ENCODE measurements at regions not wholly inside any gene's neighbourhood (a gene's known extent, or its start where the extent isn't known, plus 50 kb on each side); places are given as distances from the start of the nearest gene placed in this dataset.

- TF ChIP-seq, protein P1, sequence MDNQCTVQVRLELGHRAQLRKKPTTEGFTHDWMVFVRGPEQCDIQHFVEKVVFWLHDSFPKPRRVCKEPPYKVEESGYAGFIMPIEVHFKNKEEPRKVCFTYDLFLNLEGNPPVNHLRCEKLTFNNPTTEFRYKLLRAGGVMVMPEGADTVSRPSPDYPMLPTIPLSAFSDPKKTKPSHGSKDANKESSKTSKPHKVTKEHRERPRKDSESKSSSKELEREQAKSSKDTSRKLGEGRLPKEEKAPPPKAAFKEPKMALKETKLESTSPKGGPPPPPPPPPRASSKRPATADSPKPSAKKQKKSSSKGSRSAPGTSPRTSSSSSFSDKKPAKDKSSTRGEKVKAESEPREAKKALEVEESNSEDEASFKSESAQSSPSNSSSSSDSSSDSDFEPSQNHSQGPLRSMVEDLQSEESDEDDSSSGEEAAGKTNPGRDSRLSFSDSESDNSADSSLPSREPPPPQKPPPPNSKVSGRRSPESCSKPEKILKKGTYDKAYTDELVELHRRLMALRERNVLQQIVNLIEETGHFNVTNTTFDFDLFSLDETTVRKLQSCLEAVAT (IDR thresholded peaks at IDR 0.05) = no peak
- TF ChIP-seq POLR2AphosphoS5 (IDR thresholded peaks at IDR 0.05; ENCODE audit: control insufficient read depth, insufficient read depth, low read depth, low read length) = no peak
- TF ChIP-seq CEBPZ (IDR thresholded peaks at IDR 0.05; ENCODE audit: borderline replicate concordance, low read depth, low read length) = no peak
- no peak for TF ChIP-seq TAL1 (IDR thresholded peaks at IDR 0.05)
- TF ChIP-seq PHB2 (IDR thresholded peaks at IDR 0.05; ENCODE audit: low read depth) = no peak
Measured at GRCh38 chr14:79991866-79992265, 219.4 kb downstream of the DIO2 start (continued).

DNA sequence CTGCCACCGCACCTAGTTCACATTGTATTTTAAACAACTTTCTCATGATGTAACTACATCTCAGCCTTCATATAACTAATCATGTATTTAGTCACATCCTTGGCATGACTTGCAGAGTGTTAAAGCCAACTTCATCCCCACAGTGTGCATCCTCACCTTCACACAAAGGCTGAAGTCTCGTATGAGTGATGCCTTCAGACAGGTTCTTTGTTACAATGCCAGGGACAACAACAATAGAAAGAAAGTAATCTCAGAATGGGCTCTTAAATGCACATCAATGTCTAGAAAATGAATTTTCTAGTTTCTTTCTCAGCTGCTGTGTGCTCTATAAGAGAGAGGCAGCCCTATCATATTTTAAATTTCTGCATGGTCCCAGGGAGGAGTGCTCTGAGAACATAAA is 221.3 kb downstream of the DIO2 start:
- in situ Hi-C loops (cut with MboI) = no loop called here
- ChIA-PET CTCF (ENCODE audit: low intra/inter-chr PET ratio) (no interaction called here), POLR2A (no interaction called here)
- no peaks in the 10 kb centered on the region for H4K20me1 ChIP-seq (replicated peaks; ENCODE audit: control insufficient read depth, insufficient read depth, low read length)
- ATAC-seq = no peak
- no peaks in the 10 kb centered on the region for H3K9me1 ChIP-seq (ENCODE audit: control insufficient read depth, insufficient read depth, low read length)
- no peak for FAIRE-seq
- H2AFZ ChIP-seq (ENCODE audit: low read depth, low read length) = no peak overlapping the region
- WGBS (ENCODE audit: insufficient coverage, low coverage, missing lambda C conversion rate) = 0% methylated on average over 2 of the region's 2 CpGs
- DNase-seq (ENCODE audit: extremely low read depth in 1 of 4, low spot score in 3 of 4) = no peak
- no peak overlapping the region for H3K27ac ChIP-seq (ENCODE audit: extremely low read depth, low read depth, low read length)
- H3K9ac ChIP-seq (ENCODE audit: insufficient read depth in 1 of 2, low read depth in 2 of 2, low read length in 2 of 2) = no peak overlapping the region
- intact Hi-C loops (cut with micrococcal nuclease) = no loop called here
- no peaks in the 10 kb centered on the region for H3K36me3 ChIP-seq (ENCODE audit: control insufficient read depth, insufficient read depth, low read length)
- no peak overlapping the region for H3K4me3 ChIP-seq
- no peaks in the 10 kb centered on the region for H3K4me1 ChIP-seq (replicated peaks in 1 of 2; ENCODE audit: control insufficient read depth in 2 of 2, insufficient read depth in 2 of 2, low read length in 2 of 2)
- no peaks in the 10 kb centered on the region for H3K9me3 ChIP-seq (replicated peaks; ENCODE audit: control insufficient read depth, insufficient read depth, low read depth, low read length)
- H3K27me3 ChIP-seq (ENCODE audit: control insufficient read depth in 2 of 2, insufficient read depth in 2 of 2, low read length in 2 of 2) = no peaks in the 10 kb centered on the region
- TF ChIP-seq ARHGAP35 (IDR thresholded peaks at IDR 0.05; ENCODE audit: partially characterized antibody) = no peak
- TF ChIP-seq KLF1 (tag; IDR thresholded peaks at IDR 0.05) = no peak
- no peak for TF ChIP-seq E2F5 (CRISPR knock-in tag; IDR thresholded peaks at IDR 0.05)
- no peak for TF ChIP-seq NFXL1 (CRISPR knock-in tag; IDR thresholded peaks at IDR 0.05)
- no peak for TF ChIP-seq ZNF253 (CRISPR knock-in tag; conservative IDR thresholded peaks at IDR 0.05)
- no peak for TF ChIP-seq HDAC2 (IDR thresholded peaks at IDR 0.05)
- TF ChIP-seq SPI1 (IDR thresholded peaks at IDR 0.05; ENCODE audit: borderline replicate concordance, low read depth, low read length) = no peak
- no TSS peak for BruUV-seq (replicated peaks)
- H3K4me2 ChIP-seq (ENCODE audit: insufficient read depth, low read length) = no peak overlapping the region
- no peaks in the 10 kb centered on the region for H3K79me2 ChIP-seq (ENCODE audit: control insufficient read depth, insufficient read depth, low read length)
